ENCODE measurements at regions not wholly inside any gene's neighbourhood (a gene's known extent, or its start where the extent isn't known, plus 50 kb on each side); places are given as distances from the start of the nearest gene placed in this dataset.
A peak's percentile ranks its signal among the peaks of the same experiment; 100 is the strongest.

DNA sequence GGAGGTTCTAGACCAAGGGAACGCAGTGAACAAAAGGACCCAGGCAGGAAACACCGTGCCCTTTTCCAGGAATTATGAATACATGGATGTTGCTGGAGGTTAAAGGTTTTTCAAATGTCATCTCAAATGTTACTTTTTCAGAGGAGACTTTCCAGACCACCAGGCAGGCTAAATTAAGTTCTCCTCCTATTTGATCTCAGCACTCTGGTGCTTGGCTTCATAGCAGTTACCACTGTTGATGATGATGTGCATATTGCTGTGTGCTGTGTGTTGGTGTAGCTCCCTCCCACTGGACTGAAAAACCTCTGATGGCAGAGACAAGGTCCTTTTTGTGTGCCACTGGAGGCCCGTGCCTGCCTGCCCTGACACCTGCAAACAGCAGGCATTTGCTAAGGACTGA lies 137.3 kb upstream of the PTPRM start:
- DNase-seq = no peak

DNA sequence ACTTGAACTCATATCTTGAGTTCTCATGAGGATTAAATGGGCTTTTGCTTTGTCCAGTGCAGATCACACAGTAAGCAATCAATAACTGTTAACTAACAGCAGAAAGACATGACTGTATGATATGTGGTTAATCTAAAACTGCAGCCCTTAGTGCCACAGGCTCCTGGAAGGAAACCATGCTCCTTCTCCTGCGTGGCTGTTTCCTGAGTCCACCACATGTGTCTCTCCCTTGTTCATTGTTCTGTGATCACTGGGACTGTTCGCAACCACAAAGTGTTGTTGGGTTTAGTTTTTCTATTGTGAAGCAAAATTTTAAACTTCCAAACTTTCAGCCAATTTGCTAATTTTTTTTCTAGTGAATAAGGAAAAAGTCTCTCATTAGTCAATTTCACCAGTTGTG lies 130.9 kb upstream of the PTPRM start:
- DNase-seq = no peak

DNA sequence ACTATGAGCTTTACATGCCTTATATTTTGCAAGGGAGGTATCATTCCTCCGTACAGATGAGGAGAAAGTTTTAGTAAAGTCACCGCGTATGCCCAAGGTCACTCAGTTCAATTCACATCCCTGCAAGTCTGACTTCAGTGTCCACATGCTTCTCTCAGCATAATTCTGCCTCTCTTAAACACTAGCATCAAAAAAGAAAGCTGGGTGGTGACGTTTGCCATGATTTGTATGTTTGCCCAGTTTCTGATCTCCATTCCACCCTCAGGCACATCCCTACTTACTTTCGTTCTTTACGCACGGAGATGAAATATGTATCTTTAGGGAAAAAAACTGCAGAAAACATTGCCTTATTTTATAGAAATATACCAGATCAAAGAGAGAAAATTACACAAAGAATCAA lies 129.2 kb upstream of the PTPRM start:
- no peak for DNase-seq

DNA sequence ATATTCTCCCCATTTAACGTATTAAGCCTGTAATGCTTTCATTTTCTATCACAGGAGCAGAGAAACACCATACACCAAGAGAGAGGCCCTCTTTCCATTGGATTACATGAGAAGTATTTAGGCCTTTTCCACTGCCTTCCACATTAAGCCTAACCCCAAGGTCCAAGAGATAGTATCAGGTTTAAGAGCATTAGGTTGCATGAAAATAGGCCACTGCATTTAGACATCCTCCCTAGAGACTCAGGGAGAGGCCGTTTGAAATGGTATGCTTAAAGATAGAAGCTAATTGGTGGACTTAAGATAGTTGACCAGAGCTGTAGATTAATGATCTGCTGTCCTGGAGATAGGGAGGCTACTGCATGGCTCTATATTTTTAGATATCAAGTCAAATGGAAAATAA lies 128.5 kb upstream of the PTPRM start:
- DNase-seq = no peak

DNA sequence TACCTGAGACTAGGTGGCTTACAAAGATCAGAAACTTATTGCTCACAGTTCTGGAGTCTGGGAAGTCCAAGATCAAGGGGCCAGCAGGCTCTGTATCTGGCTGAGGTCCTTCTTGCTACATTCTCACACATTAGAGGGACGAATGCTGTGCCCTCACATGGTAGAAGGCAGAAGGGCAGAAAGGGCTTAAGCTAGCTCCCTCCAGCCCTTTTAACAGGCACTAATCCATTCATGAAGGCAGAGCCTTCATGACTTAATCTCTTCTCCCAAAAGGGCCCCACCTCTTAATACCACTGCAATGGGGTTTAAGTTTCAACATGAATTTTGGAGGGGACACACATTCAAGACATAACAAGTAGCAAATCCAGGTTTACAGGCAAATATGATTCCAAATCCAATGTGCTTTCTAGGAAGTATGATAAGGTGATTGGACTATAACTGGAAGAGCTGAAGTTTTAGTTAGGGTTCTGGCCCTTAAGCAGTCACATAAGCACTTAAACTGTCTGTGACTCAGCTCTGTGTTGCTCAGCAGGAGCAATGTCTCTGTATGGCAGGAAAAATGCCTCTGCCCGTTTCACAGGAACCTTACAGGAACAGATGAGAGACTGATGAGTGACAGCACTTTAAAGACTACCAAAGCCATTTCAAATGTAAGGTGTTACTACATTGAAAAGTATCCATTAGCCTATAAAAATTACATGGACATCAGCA lies 119.6 kb upstream of the PTPRM start:
- DNase-seq = peak; percentile 16 to 57

DNA sequence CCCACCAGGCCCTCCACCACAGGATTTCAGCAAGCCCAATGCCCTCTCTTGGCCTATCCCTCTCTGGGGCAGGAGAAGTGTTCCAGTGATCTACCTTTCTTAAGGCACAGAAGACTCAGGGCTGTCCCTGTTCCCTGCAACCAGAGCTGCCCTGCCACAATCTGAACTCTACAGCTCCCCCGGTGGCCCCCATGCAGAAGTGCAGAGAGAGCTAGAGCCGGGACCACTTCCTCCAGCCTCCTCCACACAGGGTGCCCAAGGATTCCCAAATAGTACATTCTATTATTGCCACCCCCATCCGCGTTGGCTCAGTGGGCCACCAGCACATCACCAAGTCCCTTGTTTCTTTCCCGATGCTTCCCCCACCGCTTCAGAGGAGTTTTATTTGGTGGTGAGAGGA lies 114.8 kb upstream of the PTPRM start:
- peak in 1 of 2 experiments; percentile 27 for DNase-seq

DNA sequence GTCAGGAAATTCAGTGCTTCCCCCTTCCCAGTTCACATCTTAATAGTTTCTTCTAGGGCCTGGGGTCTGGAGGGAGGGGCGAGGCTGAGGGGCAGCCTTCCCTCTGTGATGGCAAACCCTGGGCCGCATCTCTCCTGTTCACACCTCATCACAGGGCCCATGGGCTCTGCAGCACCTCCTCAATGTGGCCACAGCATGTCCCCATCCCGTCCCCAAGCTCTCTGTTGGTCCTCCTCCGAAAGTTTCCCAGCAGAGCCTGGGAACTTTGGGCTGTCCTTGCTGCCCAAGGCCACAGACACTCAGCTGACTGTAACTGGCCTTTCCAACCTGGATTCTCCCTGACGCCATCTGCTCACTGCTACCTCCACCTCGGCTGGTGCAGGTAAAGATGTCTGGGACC lies 112.7 kb upstream of the PTPRM start:
- no peak for DNase-seq

DNA sequence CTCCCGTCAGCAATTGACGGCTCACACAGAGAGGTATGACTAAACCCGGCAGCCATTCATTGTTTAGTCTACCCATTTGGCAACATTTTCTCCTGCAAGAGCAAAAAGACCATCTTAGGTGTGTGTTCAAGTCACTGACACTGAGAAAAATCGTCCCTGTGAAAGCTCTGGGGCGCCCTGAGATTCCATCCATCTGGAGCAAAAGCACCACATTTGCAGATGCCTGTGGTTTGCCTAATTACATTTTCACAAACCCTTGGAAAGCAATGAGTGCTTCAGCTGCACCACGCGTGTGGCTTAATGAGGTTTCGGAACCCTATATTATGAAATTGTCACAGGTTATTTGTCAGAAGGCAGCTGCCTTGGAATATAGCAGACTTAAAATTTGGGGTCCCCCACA lies 110.7 kb upstream of the PTPRM start:
- no peak for DNase-seq

DNA sequence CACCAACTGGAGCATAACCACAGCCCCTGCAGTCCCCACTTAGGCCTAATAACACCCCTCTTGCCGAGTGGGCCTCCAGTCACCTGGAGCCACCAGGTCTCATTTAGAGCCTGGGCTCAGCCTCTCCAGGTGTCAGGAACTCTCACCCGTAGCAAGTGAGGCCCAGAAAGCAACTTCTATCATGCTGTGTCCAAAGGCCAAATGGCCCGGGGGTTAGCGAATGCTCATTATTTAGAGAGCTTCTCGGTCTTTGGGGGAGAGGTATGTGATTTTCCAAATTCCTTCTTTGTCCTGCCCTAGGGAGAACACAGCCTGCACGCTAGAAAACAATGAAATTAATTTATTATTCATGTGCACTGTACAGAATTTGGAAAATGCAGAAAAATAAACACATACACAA lies 109.9 kb upstream of the PTPRM start:
- no peak for DNase-seq

DNA sequence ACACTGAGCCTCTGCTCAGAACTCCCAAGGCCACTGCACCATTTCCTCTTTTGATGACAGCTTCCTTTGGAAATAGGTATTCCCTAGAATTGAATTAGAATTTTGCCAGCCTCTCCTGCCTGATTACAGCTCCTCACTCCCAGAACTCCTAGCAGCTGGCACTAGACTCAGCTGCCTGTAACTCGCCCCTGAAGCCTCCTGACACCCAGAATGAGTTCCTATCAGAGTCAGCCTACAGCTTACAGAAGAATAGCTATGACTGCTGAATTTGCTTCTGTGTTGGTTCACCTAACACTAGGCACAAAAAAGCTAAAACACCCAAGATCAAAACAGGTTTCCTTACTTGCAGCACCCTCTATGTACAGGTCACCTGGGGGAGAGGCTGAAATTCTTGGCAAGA lies 108.2 kb upstream of the PTPRM start:
- DNase-seq = no peak

DNA sequence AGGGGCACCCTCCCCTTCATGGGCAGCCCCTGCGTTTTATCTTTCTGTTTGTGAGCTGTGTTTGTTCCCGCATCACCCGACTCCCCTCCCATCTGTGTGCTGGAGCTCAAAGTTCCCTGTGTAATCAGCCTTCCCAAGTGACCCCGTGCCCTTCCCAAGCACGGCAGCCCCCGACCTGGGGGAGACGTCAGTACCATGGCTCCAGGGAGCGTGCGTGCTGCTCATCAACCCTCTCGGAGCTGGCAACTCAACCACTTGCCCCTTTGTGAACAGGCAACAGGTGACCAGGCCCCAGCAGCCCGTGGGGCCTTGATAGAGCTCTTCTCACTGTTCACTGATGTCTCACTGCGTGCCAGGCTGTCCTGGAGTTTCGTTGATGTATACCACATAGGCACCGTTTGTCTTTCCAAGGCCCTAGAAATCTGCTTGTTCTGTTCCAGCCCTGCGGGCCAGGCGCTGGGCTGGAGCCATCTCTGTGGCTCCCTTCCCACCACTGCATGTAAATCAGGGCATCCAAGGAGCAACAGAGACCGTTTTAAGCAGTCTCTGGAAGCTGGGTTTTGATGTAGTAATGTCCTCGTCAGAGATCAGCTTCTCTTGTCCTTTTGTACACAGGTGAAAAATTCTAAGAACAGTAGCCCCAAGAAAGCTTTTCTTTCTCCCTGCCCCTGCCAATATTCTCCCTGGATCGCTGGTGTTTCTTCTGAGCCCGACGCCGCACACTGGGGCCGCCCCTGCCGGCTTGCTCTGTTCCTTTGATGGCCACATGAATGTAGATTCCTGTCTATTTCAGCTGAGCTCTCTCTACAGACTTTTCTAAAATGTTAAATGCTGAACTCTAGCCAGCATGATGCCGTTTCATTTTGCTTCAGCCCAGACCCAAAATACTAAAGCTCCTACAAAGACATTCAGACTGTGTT lies 107.0 kb upstream of the PTPRM start:
- no peak for DNase-seq

DNA sequence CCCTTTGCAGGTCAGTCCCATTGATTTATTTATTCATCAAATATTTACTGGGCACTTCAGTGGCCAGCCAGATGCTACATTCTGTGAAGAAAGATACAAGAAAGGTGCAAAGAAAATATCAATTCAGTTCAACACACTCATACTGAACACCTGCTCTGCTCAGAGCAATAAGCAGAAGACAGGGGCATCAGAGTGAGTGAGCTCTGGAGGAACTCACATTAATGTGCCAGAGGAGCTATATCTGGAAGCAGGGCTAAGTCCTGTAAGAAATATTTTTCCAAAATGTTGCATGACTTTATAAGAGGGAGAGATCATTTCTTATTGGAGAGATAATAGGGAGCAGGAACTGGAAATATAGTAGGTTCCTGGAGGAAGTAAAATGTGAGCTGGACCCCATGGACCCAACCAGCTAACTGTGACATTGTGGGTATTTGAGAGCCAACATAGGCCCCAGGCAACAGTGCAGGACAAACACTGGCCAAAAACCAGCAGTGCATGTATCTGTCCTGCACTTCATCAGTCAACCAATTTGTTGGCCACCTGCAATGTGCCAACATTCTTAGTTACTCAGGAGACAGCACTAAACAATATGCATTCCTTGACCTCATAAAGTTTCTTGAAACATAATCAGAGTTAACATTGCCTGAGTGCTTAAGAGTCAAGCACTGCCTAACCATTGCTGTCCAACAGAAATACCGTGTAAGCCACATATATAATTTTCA lies 102.7 kb upstream of the PTPRM start:
- no peak for DNase-seq

DNA sequence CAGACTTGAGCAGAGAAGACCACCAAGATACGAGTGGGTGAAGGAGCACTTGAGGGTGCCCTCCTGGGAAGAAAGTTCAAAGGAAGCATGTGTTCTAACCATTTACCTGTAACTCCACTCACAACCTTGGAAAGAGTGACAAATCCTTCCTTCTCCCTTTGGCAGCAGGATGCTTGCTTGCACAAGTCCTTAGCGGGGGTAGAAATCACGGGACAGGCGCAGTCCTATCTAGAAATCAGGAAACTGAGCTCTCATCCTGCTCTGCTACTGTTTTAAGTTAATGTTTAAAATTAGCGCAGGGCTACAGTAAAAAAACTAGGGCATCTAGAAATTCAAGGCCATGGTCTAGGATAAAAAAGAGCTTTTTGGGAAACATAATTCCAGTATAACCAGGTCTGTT lies 100.9 kb upstream of the PTPRM start:
- DNase-seq = no peak

DNA sequence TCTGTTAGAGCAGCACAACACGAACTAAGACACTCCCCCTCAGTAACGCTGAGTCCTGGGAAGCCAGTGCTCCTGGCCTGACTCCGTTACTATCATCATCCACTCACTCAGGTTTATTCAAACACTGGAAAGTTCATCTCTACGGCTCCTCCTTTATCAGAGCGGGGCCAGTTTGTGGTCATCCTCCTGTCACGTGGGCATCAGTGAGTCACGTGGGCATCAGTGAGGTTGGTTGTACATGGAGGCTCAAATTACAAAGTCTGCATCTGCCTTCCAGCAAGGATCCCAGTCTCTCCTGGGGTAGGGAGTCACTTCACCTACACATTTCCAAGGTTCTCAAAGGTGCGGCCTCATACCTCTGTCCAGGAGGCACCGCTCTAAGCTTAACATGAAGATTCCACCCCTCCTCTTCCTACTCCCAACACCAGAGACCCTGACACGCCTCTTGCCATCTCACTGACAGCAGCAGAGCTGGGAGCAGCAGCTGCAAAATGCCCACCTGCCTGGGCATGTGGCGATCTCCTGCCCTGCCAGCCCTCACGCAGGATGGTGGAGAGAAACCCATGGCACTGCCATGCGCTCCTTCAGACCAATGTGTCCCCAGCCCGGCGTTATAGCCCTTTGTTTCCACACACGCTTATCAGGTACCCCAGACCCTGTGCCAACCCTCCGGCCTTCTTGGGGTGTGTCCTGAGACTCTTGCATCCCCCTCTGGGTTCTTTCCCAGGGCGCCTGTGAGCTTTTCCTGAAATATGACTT lies 99.2 kb upstream of the PTPRM start:
- peak in 1 of 2 experiments; percentile 14 for DNase-seq

DNA sequence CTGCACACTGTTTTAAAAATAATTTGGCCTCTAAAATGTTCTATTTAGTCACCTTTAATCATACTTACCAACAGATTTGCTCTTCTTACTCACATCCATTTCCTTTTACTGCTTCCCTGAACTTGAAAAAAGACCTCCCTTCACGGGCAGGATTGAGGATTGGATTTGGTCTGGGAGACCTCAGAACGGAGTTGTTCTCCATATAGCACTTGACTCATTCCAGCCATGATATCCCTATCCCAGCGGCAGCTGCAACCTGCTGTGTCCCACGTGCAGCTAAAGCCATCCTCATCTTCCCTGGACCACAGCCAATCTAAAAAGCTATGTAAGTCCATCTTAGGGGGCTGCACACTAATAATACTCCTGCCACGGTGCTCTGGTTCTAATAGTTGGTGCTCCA lies 97.0 kb upstream of the PTPRM start:
- no peak for DNase-seq

DNA sequence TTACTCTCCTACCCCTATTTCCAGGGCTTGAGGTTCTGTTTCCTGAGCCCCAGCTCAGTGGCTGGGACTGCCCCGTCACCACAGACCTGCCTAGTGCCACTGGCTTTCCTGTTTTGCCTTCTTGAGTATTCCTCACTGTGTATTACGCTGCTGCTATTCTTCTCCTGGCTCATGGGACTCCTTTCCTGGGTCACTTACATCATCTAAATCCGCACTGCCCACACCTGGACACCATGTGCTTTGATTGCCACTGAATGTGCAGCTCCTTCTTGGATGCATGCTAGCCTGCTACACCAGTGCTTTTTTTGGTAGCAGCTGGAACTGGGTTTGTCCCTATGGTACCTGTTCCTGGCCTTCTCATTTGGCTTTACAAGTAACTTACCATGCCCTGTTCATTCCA lies 96.6 kb upstream of the PTPRM start:
- DNase-seq = no peak

DNA sequence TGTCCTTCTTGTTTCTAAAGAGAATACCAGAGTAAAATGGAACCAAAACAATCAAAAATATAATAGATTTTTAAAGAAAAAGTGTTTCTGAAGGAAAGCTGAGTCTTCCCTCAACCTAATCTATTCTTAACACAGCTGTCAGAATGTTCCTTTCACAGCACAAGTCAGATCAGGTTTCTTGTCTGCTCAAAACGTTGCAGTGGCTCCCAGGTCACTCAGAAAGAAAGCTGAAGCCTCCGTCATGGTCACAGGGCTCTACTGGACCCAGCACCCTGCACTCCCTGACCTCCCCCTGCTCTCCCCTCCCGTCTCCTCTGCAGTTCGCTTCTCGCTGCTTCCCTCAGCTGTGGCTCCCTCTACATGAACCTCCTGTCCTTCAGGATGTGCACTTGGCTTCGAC lies 90.7 kb upstream of the PTPRM start:
- no peak for DNase-seq

DNA sequence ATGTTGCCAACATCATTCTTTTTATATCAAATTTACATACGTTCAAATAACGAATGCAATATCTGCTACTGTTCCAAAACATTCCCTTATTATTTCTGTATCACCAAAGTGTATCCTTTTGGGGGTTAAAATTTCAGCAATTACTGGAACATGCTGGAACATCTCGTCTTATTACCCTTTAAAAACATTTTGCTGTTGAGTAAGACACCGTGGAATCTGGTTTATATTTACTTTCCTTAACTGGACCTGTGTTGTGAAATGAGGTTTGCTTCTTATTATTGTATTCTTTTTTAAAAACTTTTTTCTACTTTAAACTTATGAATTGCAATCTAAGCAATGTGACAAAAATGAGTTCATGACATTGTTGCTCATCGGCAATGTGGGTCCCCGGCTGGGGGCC lies 87.4 kb upstream of the PTPRM start:
- DNase-seq = no peak

DNA sequence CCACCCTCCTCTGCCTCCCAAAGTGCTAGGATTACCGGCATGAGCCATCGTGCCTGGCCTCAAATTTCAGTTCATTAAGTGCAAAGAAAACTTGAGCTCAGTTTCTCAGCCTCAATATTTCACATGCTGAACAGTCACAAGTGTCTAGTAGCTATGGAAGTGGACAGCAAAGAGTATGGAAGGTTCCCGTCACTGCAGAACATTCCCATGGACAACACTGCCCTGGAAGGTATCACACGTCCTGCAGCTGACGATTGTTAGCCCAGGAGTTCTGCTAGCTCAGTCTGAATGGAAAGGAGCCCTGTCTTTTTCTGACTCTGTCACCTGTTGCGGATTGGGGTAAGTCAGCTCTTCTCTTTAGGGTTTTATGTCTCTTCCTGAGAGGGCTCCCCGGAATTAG lies 86.2 kb upstream of the PTPRM start:
- DNase-seq = no peak

DNA sequence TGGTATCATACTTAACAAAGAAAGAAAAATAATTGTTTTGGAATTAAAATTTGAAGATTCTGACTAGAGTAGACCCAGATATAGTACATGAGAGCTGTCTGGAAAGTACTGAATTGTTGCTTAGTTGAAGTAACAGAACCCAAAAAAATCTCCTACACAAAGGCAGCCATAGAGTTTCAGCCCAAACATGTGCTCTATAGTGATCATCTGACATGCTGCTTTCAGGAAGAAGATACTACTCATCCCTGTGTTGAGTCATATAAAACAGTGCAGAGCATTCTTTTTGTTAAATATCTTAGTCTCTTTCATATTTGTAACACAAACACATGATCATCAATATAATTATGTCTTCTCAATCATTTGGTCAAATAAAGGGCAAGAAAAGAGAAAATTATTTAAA lies 84.8 kb upstream of the PTPRM start:
- no peak for DNase-seq

DNA sequence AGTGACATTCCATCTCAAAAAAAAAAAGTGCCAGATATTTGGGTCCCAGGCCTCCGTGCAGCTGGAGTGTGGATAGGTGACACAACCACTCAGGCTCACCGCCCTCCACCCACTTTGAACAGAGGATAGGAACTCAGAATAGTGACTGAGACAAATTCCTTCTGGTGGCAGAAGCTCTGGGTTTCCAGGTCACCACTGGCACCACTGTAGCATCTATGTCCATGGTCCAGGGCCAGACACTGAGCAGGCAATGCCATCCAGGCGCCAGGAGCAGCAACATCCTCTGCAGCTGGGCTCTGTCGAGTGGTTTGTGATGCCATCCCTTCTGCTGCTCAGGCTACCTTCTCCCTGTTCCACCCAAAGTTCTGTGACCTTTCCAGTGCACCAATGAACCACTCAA lies 81.5 kb upstream of the PTPRM start:
- no peak for DNase-seq

DNA sequence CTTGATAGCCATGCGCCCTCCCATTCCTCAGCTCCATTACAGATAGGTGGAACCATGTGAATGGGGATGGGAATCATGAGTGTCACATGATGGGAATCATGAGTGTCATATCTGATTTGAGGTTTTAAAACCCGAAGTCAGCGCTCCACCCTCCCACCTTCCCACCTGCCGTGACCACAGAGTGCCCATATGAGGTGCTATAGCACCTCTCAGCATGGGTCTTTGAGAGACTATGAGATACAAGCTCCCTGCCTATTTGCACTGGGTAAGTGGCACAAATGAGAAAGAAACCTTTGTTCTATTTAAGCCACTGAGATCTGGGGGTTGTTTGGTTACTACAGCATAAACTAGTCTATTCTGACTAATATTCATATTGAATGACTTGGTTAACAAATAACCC lies 78.5 kb upstream of the PTPRM start:
- no peak for DNase-seq

DNA sequence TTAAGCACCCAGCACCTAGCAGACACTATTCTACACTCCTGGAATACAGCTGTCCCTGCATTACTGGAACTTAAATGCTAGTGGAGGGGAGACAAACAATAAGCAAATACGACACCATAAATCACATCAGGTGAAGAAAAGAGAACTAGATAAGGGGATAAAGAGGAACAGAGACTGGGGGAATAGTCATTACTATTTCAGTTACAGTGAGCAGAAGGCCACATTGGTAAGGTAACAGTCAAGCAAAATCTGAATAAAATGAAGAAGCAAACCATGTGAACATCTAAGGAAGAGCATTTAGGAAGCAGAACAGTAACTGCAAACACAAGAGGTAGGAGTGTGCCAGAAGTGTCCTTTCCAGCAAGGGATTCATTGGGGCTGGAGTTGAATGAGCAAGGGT lies 77.0 kb upstream of the PTPRM start:
- no peak for DNase-seq

Measured in NCI-H524 (cell line).